Activated naive CD4-positive, alpha-beta T cell treated with anti-CD3 and anti-CD28 coated beads for 36 hours (primary cell): ENCODE measurements at regions not wholly inside any gene's neighbourhood (a gene's known extent, or its start where the extent isn't known, plus 50 kb on each side); places are given as distances from the start of the nearest gene placed in this dataset.
"Not testable (repeated sequence)": the region's sequence is repeated elsewhere in the genome, so short reads cannot be mapped to it uniquely, and the experiment has no call there.

Source experiments
- CTCF ChIA-PET: fragments of 350-600 bp; sonication (Branson Sonifier 250); formaldehyde crosslinking; loops from one replicate; lab custom pipeline; 2021; ENCODE audit warnings: antibody characterized with exemption; lab: Charles Lee
- DNase-seq: peaks from one replicate; pipeline ENCODE4 v3.0.0-alpha.2; 2020
- H3K27ac Mint-ChIP-seq: one replicate; pipeline ENCODE4 v1.8.0; 2021; ENCODE audit warnings: mild to moderate bottlenecking, mixed read lengths
- H3K27me3 Mint-ChIP-seq: one replicate; pipeline ENCODE4 v1.8.0; 2021; ENCODE audit warnings: low read depth, mixed read lengths
- H3K36me3 Mint-ChIP-seq: one replicate; pipeline ENCODE4 v1.8.0; 2021; ENCODE audit warnings: low read depth, mixed read lengths
- H3K4me1 Mint-ChIP-seq: one replicate; pipeline ENCODE4 v1.8.0; 2021; ENCODE audit warnings: low read depth, mixed read lengths
- H3K4me3 Mint-ChIP-seq: one replicate; pipeline ENCODE4 v1.8.0; 2021; ENCODE audit warnings: mild to moderate bottlenecking, moderate library complexity, mixed read lengths
- H3K9me3 Mint-ChIP-seq: one replicate; pipeline ENCODE4 v1.8.0; 2021; ENCODE audit warnings: mixed read lengths
- intact Hi-C: fragments of 100-400 bp; cut with micrococcal nuclease; formaldehyde crosslinking; loops from one replicate; pipeline ENCODE4 v1.15.1; 2023

- no peaks in the 10 kb centered on the region for H3K4me1 Mint-ChIP-seq
- CTCF ChIA-PET, result interaction anchor here (0.8 to 1.6 kb wide), 2 partner anchors 8 to 13 kb away, joined by 3 to 4 read pairs; no protein-coding TSS in a partner anchor
- H3K27ac Mint-ChIP-seq, result no peak overlapping the region
- no peaks in the 10 kb centered on the region for H3K36me3 Mint-ChIP-seq
- no peak overlapping the region for H3K4me3 Mint-ChIP-seq
- no peak for DNase-seq
- H3K9me3 Mint-ChIP-seq, result no peaks in the 10 kb centered on the region
- H3K27me3 Mint-ChIP-seq, result no peaks in the 10 kb centered on the region
- intact Hi-C loops, result no loop called here
Observed at GRCh38 chrX:40530509-40530908, 50.3 kb upstream of the ATP6AP2 start.

GRCh38 chrX:40527543-40527942 is 53.2 kb upstream of the ATP6AP2 start:
- CTCF ChIA-PET, result no interaction called here

GRCh38 chrX:40526412-40526811 is 54.4 kb upstream of the ATP6AP2 start:
- no peak for DNase-seq
- no peak overlapping the region for H3K4me3 Mint-ChIP-seq
- intact Hi-C loops, result no loop called here
- H3K4me1 Mint-ChIP-seq, result no peaks in the 10 kb centered on the region
- no peaks in the 10 kb centered on the region for H3K36me3 Mint-ChIP-seq
- CTCF ChIA-PET, result interaction anchor here (0.8 kb wide), 1 partner anchor 12 kb away, joined by 3 read pairs; no protein-coding TSS in a partner anchor
- no peak overlapping the region for H3K27ac Mint-ChIP-seq
- no peaks in the 10 kb centered on the region for H3K27me3 Mint-ChIP-seq
- H3K9me3 Mint-ChIP-seq, result no peaks in the 10 kb centered on the region

More at GRCh38 chrX:40527543-40527942, 53.2 kb upstream of the ATP6AP2 start:
- Mint-ChIP-seq H3K9me3 (no peaks in the 10 kb centered on the region), H3K36me3 (no peaks in the 10 kb centered on the region), H3K4me1 (no peaks in the 10 kb centered on the region), H3K27me3 (no peaks in the 10 kb centered on the region), H3K27ac (no peak overlapping the region), H3K4me3 (no peak overlapping the region)
- DNase-seq, result no peak
- intact Hi-C loops, result no loop called here

DNA sequence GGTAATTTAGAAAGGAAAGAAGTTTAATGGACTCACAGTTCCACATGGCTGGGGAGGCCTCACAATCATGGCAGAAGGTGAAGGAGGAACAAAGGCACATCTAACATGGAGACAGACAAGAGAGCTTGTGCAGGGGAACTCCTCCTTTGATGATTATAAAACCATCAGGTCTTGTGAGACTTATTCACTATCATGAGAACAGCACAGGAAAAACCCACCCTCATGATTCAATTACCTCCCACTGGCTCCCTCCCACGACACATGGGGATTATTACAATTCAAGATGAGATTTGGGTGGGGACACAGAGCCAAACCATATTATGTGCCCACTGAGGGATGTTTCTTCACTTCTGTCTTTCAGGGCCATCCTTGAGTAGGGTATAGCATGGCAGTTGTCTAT is 54.9 kb upstream of the ATP6AP2 start:
- intact Hi-C loops, H3K27ac Mint-ChIP-seq, H3K27me3 Mint-ChIP-seq: not testable (repeated sequence)

GRCh38 chrX:40524423-40524822 is 56.3 kb upstream of the ATP6AP2 start:
- intact Hi-C loops, result no loop called here
- Mint-ChIP-seq H3K36me3 (no peaks in the 10 kb centered on the region), H3K27me3 (no peaks in the 10 kb centered on the region), H3K4me3 (no peak overlapping the region), H3K27ac (no peak overlapping the region), H3K9me3 (no peaks in the 10 kb centered on the region), H3K4me1 (no peaks in the 10 kb centered on the region)
- no peak for DNase-seq
- CTCF ChIA-PET, result no interaction called here

More for the DNA sequence above, 54.9 kb upstream of the ATP6AP2 start:
- not testable (repeated sequence) for H3K4me1 Mint-ChIP-seq, H3K36me3 Mint-ChIP-seq, DNase-seq, H3K4me3 Mint-ChIP-seq, H3K9me3 Mint-ChIP-seq
- CTCF ChIA-PET, result interaction anchor here (0.8 kb wide), 1 partner anchor 12 kb away, joined by 3 read pairs; no protein-coding TSS in a partner anchor

GRCh38 chrX:40523852-40524251 is 56.9 kb upstream of the ATP6AP2 start:
- Mint-ChIP-seq H3K4me1 (no peaks in the 10 kb centered on the region), H3K27me3 (no peaks in the 10 kb centered on the region), H3K27ac (no peak overlapping the region), H3K36me3 (no peaks in the 10 kb centered on the region), H3K9me3 (no peaks in the 10 kb centered on the region), H3K4me3 (no peak overlapping the region)
- intact Hi-C loops, result no loop called here
- CTCF ChIA-PET, result no interaction called here
- no peak for DNase-seq

GRCh38 chrX:40521868-40522450 is 58.8 kb upstream of the ATP6AP2 start:
- no peak overlapping the region for H3K27ac Mint-ChIP-seq
- no peaks in the 10 kb centered on the region for H3K9me3 Mint-ChIP-seq
- no peaks in the 10 kb centered on the region for H3K27me3 Mint-ChIP-seq
- CTCF ChIA-PET, result no interaction called here
- intact Hi-C loops, result no loop called here
- no peaks in the 10 kb centered on the region for H3K4me1 Mint-ChIP-seq
- no peak overlapping the region for H3K4me3 Mint-ChIP-seq
- H3K36me3 Mint-ChIP-seq, result no peaks in the 10 kb centered on the region
- no peak for DNase-seq

GRCh38 chrX:40514376-40514775 is 66.4 kb upstream of the ATP6AP2 start:
- Mint-ChIP-seq H3K4me3 (no peak overlapping the region), H3K36me3 (no peaks in the 10 kb centered on the region), H3K4me1 (no peaks in the 10 kb centered on the region), H3K27ac (no peak overlapping the region), H3K9me3 (no peaks in the 10 kb centered on the region), H3K27me3 (no peaks in the 10 kb centered on the region)
- intact Hi-C loops, result no loop called here
- DNase-seq, result no peak
- CTCF ChIA-PET, result no interaction called here

- no peak for DNase-seq
- CTCF ChIA-PET, result no interaction called here
Observed at GRCh38 chrX:40513835-40514234, 66.9 kb upstream of the ATP6AP2 start.

DNA sequence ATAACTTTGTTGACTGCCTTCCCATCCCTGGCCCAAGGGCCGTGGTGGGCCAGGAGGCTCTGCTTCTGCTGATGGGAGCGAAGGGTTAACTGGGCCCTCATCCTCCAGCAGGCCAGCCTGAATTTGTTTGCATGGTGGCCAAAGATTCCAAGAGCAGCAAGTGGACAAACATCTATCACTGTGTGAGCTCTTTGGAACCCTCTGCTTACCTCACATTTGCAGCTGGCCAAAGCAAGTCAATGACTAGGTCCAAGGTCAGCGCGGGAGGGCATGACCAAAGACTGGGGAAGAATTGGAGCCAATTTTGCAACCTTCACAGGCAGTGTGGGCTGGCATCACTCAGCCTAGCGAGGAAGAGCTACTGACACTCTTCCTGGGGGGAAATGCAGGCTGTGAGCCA is 67.8 kb upstream of the ATP6AP2 start:
- Mint-ChIP-seq H3K27ac (no peak overlapping the region), H3K27me3 (no peaks in the 10 kb centered on the region), H3K4me3 (no peak overlapping the region), H3K36me3 (no peaks in the 10 kb centered on the region), H3K4me1 (no peaks in the 10 kb centered on the region), H3K9me3 (no peaks in the 10 kb centered on the region)
- CTCF ChIA-PET, result no interaction called here
- no peak for DNase-seq
- intact Hi-C loops, result no loop called here

More at GRCh38 chrX:40513835-40514234, 66.9 kb upstream of the ATP6AP2 start:
- Mint-ChIP-seq H3K4me1 (no peaks in the 10 kb centered on the region), H3K27me3 (no peaks in the 10 kb centered on the region), H3K27ac (no peak overlapping the region), H3K9me3 (no peaks in the 10 kb centered on the region), H3K4me3 (no peak overlapping the region), H3K36me3 (no peaks in the 10 kb centered on the region)
- intact Hi-C loops, result no loop called here

GRCh38 chrX:40511258-40511657 is 69.5 kb upstream of the ATP6AP2 start:
- intact Hi-C loops, result no loop called here
- DNase-seq, result no peak
- Mint-ChIP-seq H3K9me3 (no peaks in the 10 kb centered on the region), H3K36me3 (no peaks in the 10 kb centered on the region), H3K27me3 (no peaks in the 10 kb centered on the region), H3K4me1 (no peaks in the 10 kb centered on the region), H3K4me3 (no peak overlapping the region), H3K27ac (no peak overlapping the region)
- CTCF ChIA-PET, result no interaction called here

GRCh38 chrX:40508560-40508959 is 72.2 kb upstream of the ATP6AP2 start:
- CTCF ChIA-PET, result no interaction called here
- Mint-ChIP-seq H3K4me3 (no peak overlapping the region), H3K9me3 (no peaks in the 10 kb centered on the region), H3K27ac (no peak overlapping the region), H3K27me3 (no peaks in the 10 kb centered on the region), H3K4me1 (no peaks in the 10 kb centered on the region), H3K36me3 (no peaks in the 10 kb centered on the region)
- no peak for DNase-seq
- intact Hi-C loops, result no loop called here

GRCh38 chrX:40506201-40506985 is 74.4 kb upstream of the ATP6AP2 start:
- DNase-seq, result no peak
- CTCF ChIA-PET, result no interaction called here
- Mint-ChIP-seq H3K36me3 (no peaks in the 10 kb centered on the region), H3K27me3 (no peaks in the 10 kb centered on the region), H3K4me1 (no peaks in the 10 kb centered on the region), H3K27ac (no peak overlapping the region), H3K4me3 (no peak overlapping the region), H3K9me3 (no peaks in the 10 kb centered on the region)
- intact Hi-C loops, result no loop called here
